C4-2B (cell line): ENCODE measurements at regions not wholly inside any gene's neighbourhood (a gene's known extent, or its start where the extent isn't known, plus 50 kb on each side); places are given as distances from the start of the nearest gene placed in this dataset.
"Not testable (repeated sequence)": the region's sequence is repeated elsewhere in the genome, so short reads cannot be mapped to it uniquely, and the experiment has no call there.

Experiments used
- H3K27ac ChIP-seq: fragments of 450-650 bp; 2 replicates; pipeline ENCODE4 v1.5.1; 2017
- CTCF ChIP-seq: fragments of 450-650 bp; conservative IDR thresholded peaks from 2 replicates; pipeline ENCODE4 v1.5.1; 2017; ENCODE audit warnings: mild to moderate bottlenecking
- ZFX ChIP-seq: fragments of 450-650 bp; IDR thresholded peaks from 2 replicates; pipeline ENCODE4 v1.6.1; 2017

DNA sequence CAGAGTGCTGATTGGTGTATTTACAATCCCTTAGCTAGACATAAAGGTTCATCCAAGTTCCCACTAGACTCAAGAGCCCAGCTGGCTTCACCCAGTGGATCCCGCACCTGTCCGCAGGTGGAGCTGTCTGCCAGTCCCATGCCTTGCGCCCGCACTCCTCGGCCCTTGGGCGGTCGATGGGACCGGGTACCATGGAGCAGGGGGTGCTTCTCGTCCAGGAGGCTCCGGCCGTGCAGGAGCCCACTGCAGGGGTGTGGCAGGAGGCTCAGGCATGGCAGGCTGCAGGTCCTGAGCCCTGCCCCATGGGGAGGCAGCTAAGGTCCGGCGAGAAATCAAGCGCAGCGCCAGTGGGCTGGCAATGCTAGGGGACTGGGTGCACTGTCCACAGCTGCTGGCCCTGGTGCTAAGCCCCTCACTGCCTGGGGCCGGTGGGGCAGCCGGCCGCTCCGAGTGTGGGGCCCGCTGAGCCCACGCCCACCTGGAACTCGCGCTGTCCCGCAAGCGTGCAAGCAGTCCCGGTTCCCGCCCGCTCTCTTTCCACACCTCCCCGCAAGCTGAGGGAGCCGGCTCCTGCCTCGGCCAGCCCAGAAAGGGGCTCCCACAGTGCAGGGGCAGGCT lies 1206.3 kb downstream of the OTOL1 start:
- no peak overlapping the region for H3K27ac ChIP-seq
- no peak for TF ChIP-seq ZFX
- TF ChIP-seq CTCF = no peak

GRCh38 chr3:162704238-162704637 lies 1207.6 kb downstream of the OTOL1 start:
- no peak for TF ChIP-seq CTCF
- TF ChIP-seq ZFX = no peak
- no peak overlapping the region for H3K27ac ChIP-seq

GRCh38 chr3:162704799-162705385 lies 1208.3 kb downstream of the OTOL1 start:
- no peak overlapping the region for H3K27ac ChIP-seq
- TF ChIP-seq CTCF (no peak), ZFX (no peak)

DNA sequence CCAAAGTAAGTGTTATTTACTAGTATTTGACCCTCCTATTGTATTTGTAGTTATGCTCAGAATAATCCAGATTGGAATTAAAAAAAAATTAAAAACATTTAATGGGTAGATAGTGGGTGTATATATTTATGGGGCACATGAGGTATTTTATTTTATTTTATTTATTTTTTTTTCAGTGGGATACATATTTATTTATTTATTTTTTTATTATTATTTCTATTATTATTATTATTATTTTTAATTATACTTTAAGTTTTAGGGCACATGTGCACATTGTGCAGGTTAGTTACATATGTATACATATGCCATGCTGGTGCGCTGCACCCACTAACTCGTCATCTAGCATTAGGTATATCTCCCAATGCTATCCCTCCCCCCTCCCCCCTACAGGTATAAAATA lies 1211.8 kb downstream of the OTOL1 start:
- H3K27ac ChIP-seq = not testable (repeated sequence)

- not testable (repeated sequence) for H3K27ac ChIP-seq
Observed at GRCh38 chr3:162708942-162709706, 1212.5 kb downstream of the OTOL1 start.

GRCh38 chr3:162710332-162711112 lies 1213.9 kb downstream of the OTOL1 start:
- H3K27ac ChIP-seq = no peak overlapping the region
- no peak for TF ChIP-seq CTCF
- no peak for TF ChIP-seq ZFX

- not testable (repeated sequence) for H3K27ac ChIP-seq
Observed at GRCh38 chr3:162717074-162717473, 1220.5 kb downstream of the OTOL1 start.

GRCh38 chr3:162718697-162719096 lies 1222.1 kb downstream of the OTOL1 start:
- TF ChIP-seq CTCF = no peak
- TF ChIP-seq ZFX = no peak
- no peak overlapping the region for H3K27ac ChIP-seq
